GM21360 (cell line): ENCODE measurements at regions not wholly inside any gene's neighbourhood (a gene's known extent, or its start where the extent isn't known, plus 50 kb on each side); places are given as distances from the start of the nearest gene placed in this dataset.
"Not testable (repeated sequence)": the region's sequence is repeated elsewhere in the genome, so short reads cannot be mapped to it uniquely, and the experiment has no call there.

Experiments
- ATAC-seq: cut with Tn5 transposase; IDR thresholded peaks from one replicate; pipeline ENCODE4 v1.9.1; 2021; ENCODE audit warnings: mild to moderate bottlenecking, moderate library complexity; ENCODE audit not compliant: unreplicated experiment

GRCh38 chr15:39016706-39017105 is 452.1 kb upstream of the RASGRP1 start:
- ATAC-seq: no peak

GRCh38 chr15:39018966-39019365 is 454.4 kb upstream of the RASGRP1 start:
- no peak for ATAC-seq

DNA sequence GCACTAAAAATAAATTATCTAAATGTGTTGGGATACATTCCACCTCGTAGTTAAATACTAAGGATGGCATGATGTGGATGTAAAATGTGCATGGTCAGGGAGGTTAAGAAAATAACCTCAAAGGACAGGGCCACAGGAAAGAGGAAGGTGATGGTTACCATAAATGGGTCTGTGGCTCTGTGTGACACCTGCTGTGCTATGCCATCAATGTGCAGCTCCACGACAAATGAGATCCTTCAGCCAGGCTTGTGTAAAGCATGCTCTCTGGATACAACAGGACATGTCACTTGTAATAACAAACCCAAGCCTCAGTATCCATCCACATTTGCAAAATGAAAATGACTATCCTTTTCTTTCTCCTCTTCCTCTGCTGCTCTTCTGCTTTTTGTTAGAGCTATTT is 456.7 kb upstream of the RASGRP1 start:
- ATAC-seq: no peak

- no peak for ATAC-seq
Observed at GRCh38 chr15:39022532-39023305, 458.1 kb upstream of the RASGRP1 start.

DNA sequence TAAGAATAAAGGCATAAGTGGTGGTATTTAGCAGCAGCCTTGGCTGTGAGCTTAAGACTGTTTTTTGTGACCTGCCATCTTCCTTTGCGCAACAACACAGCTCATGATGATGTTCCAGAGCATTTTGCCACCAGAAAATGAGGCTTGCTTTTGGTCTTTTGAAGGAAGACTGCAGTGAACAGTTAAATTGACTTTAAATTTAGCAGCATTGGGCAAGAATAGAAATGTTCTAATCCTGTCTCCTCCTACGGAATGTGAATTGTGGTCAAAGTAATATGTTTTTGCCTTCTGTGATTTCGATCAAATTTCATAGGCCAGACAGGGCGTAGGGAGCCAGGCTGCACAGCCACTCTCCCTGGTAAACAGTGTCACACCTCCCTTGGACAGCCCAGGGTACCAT is 460.7 kb upstream of the RASGRP1 start:
- no peak for ATAC-seq

DNA sequence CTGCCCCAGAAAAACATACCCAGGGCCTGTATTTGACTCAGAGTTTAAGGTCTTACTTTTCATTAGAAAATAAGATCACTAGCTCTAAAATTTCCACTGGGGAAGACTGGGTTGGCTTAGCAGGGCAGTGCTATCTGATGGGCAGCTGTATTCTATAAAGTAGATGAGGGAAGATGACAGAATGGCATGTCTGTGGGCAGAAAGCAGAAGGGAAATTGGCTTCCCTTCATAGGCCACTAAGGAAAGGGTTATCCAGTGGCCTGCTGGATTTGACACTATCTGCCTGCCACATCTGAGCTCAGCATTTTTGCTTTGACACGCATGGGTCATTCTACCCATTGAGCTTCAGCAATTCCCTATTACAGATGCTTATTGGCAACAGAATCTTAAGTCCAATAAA is 461.3 kb upstream of the RASGRP1 start:
- ATAC-seq: no peak

DNA sequence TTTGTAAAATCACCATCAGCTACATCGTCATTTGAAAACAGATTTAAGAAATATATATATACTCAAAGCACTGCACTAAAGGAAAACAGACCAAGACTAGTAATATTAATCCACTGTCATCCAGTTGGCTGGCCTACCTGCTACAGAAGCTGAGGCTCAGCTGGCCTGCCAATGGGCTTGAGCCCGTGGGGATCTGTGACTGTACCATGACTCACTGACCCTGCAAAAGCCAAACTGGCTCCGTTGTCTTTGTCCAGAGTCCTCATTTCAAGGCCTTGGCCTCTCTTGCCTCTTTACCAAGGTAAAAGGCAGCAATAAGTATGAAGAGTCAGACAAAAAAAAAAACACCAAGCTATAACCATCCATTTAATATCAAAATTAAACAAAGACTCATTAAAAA is 463.5 kb upstream of the RASGRP1 start:
- no peak for ATAC-seq

DNA sequence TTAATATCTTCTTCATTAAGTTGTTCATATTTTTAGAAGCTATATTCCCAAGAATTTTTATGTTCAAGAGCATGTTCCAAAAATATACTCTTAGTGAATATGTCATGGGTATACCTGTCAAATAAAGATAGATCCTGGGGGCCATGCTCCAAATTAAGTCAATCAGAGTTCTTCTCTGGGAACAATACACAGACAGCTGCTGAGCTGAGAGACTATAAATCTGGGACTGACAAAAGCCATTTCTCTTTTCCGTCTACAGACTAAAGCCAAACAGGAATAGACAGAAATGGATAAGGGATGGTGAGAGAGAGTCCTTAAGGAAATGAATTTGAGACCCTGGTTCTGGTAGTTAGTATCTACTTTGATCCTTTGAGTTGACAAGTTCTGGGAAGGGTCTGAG is 465.1 kb upstream of the RASGRP1 start:
- ATAC-seq: no peak

- ATAC-seq: no peak
Observed at GRCh38 chr15:39030291-39031070, 465.9 kb upstream of the RASGRP1 start.

GRCh38 chr15:39031596-39031995 is 467.0 kb upstream of the RASGRP1 start:
- no peak for ATAC-seq

DNA sequence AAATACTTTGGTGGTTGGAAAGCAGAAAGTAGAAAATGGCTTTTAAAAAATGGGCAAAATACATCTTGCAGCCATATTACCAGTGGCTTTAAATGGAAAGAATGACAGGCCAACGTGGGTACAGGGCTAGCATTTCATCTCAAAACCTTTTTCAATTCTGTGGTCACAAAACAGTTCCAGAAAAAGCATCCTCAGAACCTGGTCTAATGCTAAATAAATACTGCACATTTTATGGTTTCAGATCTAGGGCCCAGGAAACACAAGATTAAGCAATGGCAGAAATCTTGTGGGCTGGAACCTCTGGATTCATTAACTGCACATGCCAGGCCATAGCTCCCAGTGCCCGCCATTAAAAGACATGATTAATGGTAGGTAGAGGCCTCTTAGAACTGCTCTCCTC is 470.2 kb upstream of the RASGRP1 start:
- ATAC-seq: no peak

- not testable (repeated sequence) for ATAC-seq
Observed at GRCh38 chr15:39037611-39038010, 473.0 kb upstream of the RASGRP1 start.

- ATAC-seq: no peak
Observed at GRCh38 chr15:39040861-39041260, 476.2 kb upstream of the RASGRP1 start.

- no peak for ATAC-seq
Observed at GRCh38 chr15:39041979-39042495, 477.4 kb upstream of the RASGRP1 start.

DNA sequence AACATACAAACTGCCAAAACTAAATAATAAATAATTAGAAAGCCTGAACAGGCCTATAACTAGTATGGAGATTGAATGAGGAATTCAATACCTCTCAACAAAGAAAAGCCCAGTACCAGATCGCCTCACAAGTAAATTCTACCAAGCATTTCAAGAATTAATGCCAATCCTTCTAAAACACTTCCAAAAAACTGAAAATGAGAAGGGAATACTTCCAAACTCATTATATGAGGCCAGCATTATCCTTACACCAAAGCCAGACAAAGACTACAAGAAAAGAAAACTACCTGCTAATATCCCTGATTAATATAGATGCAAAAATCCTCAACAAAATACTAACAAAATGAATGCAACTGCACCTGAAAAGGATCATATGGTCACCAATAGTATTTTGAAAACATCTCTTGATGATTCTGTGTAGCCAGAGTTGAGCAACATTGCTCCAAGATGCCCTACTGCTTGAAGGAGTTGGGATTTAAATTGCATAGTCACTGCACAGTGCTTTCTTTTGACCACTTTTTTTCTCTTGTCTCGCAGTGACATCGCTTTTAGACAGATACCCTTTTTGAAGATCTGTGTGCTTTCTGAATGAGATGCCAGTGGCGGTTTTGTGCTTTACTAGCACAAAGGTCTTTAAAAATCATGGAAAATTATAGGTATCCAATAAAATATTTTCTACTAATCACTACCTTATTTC is 487.2 kb upstream of the RASGRP1 start:
- ATAC-seq: no peak

- no peak for ATAC-seq
Observed at GRCh38 chr15:39052323-39052705, 487.7 kb upstream of the RASGRP1 start.

DNA sequence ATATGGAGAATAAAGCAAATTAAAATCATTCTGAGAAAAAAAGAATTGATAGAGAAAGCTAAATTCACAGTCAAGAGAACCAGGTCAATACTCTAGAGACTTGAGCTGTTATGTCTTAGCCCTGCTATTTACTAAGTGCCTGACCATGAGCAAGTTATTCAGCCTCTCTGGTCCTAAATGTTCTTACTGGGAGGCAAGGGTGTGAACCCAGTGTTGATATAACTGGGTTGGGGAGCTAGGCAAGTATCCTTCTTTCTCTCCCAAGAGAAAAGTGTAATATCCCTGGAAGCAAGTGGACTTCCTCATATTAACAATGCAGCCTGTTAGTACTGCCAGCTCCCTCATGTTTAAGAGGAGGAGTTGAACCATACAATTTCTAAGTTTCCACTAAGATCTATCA is 488.9 kb upstream of the RASGRP1 start:
- no peak for ATAC-seq

- no peak for ATAC-seq
Observed at GRCh38 chr15:39054128-39054732, 489.6 kb upstream of the RASGRP1 start.

DNA sequence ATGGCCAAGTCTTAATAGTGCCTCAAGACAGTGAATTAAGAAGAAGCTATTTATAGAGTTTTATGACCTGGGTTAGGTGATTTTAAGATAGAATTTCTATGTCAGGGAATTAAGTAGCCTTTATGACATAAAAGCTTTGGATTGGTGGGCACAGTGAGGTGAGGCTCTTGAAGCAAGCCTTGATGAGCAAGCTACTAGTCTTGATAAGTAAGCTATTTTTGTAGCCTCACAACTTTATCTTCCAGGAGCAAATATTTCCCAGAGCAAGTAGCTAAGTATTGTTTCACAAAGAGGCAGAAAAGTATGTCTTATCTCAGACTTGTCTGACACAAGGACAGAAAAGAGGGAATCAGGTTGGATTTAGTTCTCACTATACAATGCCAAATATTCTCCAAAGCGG is 491.7 kb upstream of the RASGRP1 start:
- no peak for ATAC-seq

- ATAC-seq: no peak
Observed at GRCh38 chr15:39058351-39059131, 493.9 kb upstream of the RASGRP1 start.
